ENCODE measurements at regions not wholly inside any gene's neighbourhood (a gene's known extent, or its start where the extent isn't known, plus 50 kb on each side); places are given as distances from the start of the nearest gene placed in this dataset.

- H4K20me1 ChIP-seq (replicated peaks; ENCODE audit: control insufficient read depth, extremely low read depth, insufficient read depth, low read length) = no peaks in the 10 kb centered on the region
- no peaks in the 10 kb centered on the region for H3K79me2 ChIP-seq (ENCODE audit: control insufficient read depth, insufficient read depth, low read length)
- no peaks in the 10 kb centered on the region for H3K36me3 ChIP-seq (ENCODE audit: control insufficient read depth in 2 of 2, extremely low read depth in 1 of 2, insufficient read depth in 2 of 2, low read length in 2 of 2)
- no peak overlapping the region for H3K9ac ChIP-seq (replicated peaks; ENCODE audit: extremely low read depth, insufficient read depth, low read length)
- dilution Hi-C loops (cut with MboI; ENCODE audit: extremely low pct_ligation_motif_present, low sequenced_read_pairs) = no loop called here
- no peak overlapping the region for H3K4me2 ChIP-seq (ENCODE audit: insufficient read depth, low read length)
- intact Hi-C loops (cut with micrococcal nuclease) = no loop called here
- POLR2A ChIA-PET = no interaction called here
- H3K27me3 ChIP-seq (ENCODE audit: control insufficient read depth in 2 of 2, insufficient read depth in 2 of 2, low read length in 2 of 2) = no peaks in the 10 kb centered on the region
- TF ChIP-seq FOS (IDR thresholded peaks at IDR 0.05; ENCODE audit: borderline replicate concordance, insufficient read depth, low read length) (no peak), GATA2 (IDR thresholded peaks at IDR 0.05; ENCODE audit: insufficient read depth, insufficient read length, low read depth, low read length) (no peak), MAX (IDR thresholded peaks at IDR 0.05; ENCODE audit: insufficient read depth, insufficient read length) (no peak), POLR2AphosphoS5 (IDR thresholded peaks at IDR 0.05; ENCODE audit: insufficient read depth, low read depth, low read length) (no peak), JUN (IDR thresholded peaks at IDR 0.05; ENCODE audit: borderline replicate concordance, insufficient read depth, insufficient read length, low read depth) (no peak), MYC (IDR thresholded peaks at IDR 0.05; ENCODE audit: low read depth, low read length) (no peak), POLR2A (IDR thresholded peaks at IDR 0.05; ENCODE audit: low read depth, low read length) (no peak)
- H3K9me1 ChIP-seq (replicated peaks; ENCODE audit: control insufficient read depth, extremely low read depth, insufficient read depth, low read length) = no peaks in the 10 kb centered on the region
- no peak overlapping the region for H2AFZ ChIP-seq (ENCODE audit: low read depth, low read length)
- BruUV-seq (replicated peaks) = no TSS peak
- H3K4me1 ChIP-seq (ENCODE audit: control insufficient read depth, extremely low read depth, insufficient read depth, low read length) = no peaks in the 10 kb centered on the region
- no peaks in the 10 kb centered on the region for H3K9me3 ChIP-seq (replicated peaks; ENCODE audit: control insufficient read depth, insufficient read depth, low read length)
- no peak overlapping the region for H3K4me3 ChIP-seq (replicated peaks in 1 of 3; ENCODE audit: insufficient read depth in 1 of 3, low read depth in 1 of 3, low read length in 3 of 3)
- no peak for DNase-seq (ENCODE audit: low read depth, low spot score)
- FAIRE-seq = no peak
- H3K27ac ChIP-seq (ENCODE audit: insufficient read depth, low read depth, low read length) = no peak overlapping the region
- CTCF ChIA-PET = no interaction called here
Measured at GRCh38 chr10:10901906-10902305, 115.8 kb upstream of the CELF2 start.

- intact Hi-C loops (cut with micrococcal nuclease) (no loop called here), dilution Hi-C loops (cut with MboI; ENCODE audit: extremely low pct_ligation_motif_present, low sequenced_read_pairs) (no loop called here)
- no TSS peak for BruUV-seq (replicated peaks)
Measured at GRCh38 chr10:10902951-10903350, 114.7 kb upstream of the CELF2 start.

More at GRCh38 chr10:10902951-10903350, 114.7 kb upstream of the CELF2 start:
- Histone ChIP-seq H4K20me1 (replicated peaks; ENCODE audit: control insufficient read depth, extremely low read depth, insufficient read depth, low read length) (no peaks in the 10 kb centered on the region), H3K9me1 (replicated peaks; ENCODE audit: control insufficient read depth, extremely low read depth, insufficient read depth, low read length) (no peaks in the 10 kb centered on the region), H3K79me2 (ENCODE audit: control insufficient read depth, insufficient read depth, low read length) (no peaks in the 10 kb centered on the region), H3K9ac (replicated peaks; ENCODE audit: extremely low read depth, insufficient read depth, low read length) (no peak overlapping the region), H3K36me3 (ENCODE audit: control insufficient read depth in 2 of 2, extremely low read depth in 1 of 2, insufficient read depth in 2 of 2, low read length in 2 of 2) (no peaks in the 10 kb centered on the region), H3K4me2 (ENCODE audit: insufficient read depth, low read length) (no peak overlapping the region), H3K4me3 (replicated peaks in 1 of 3; ENCODE audit: insufficient read depth in 1 of 3, low read depth in 1 of 3, low read length in 3 of 3) (no peak overlapping the region), H3K4me1 (ENCODE audit: control insufficient read depth, extremely low read depth, insufficient read depth, low read length) (no peaks in the 10 kb centered on the region), H3K27me3 (ENCODE audit: control insufficient read depth in 2 of 2, insufficient read depth in 2 of 2, low read length in 2 of 2) (no peaks in the 10 kb centered on the region), H3K9me3 (replicated peaks; ENCODE audit: control insufficient read depth, insufficient read depth, low read length) (no peaks in the 10 kb centered on the region), H3K27ac (ENCODE audit: insufficient read depth, low read depth, low read length) (no peak overlapping the region), H2AFZ (ENCODE audit: low read depth, low read length) (no peak overlapping the region)
- POLR2A ChIA-PET = no interaction called here
- TF ChIP-seq CTCF (IDR thresholded peaks at IDR 0.05; ENCODE audit: extremely low read depth in 1 of 2, insufficient read depth in 1 of 2, low read depth in 1 of 2, low read length in 2 of 2) (no peak), FOS (IDR thresholded peaks at IDR 0.05; ENCODE audit: borderline replicate concordance, insufficient read depth, low read length) (no peak), POLR2AphosphoS5 (IDR thresholded peaks at IDR 0.05; ENCODE audit: insufficient read depth, low read depth, low read length) (no peak), POLR2A (IDR thresholded peaks at IDR 0.05; ENCODE audit: low read depth, low read length) (no peak), EZH2 (IDR thresholded peaks at IDR 0.05; ENCODE audit: borderline replicate concordance, low read depth, low read length, severe bottlenecking) (no peak), JUN (IDR thresholded peaks at IDR 0.05; ENCODE audit: borderline replicate concordance, insufficient read depth, insufficient read length, low read depth) (no peak), GATA2 (IDR thresholded peaks at IDR 0.05; ENCODE audit: insufficient read depth, insufficient read length, low read depth, low read length) (no peak), MYC (IDR thresholded peaks at IDR 0.05; ENCODE audit: low read depth, low read length) (no peak), MAX (IDR thresholded peaks at IDR 0.05; ENCODE audit: insufficient read depth, insufficient read length) (no peak)
- DNase-seq (ENCODE audit: low read depth, low spot score) (no peak), FAIRE-seq (no peak)
- CTCF ChIA-PET = no interaction called here

Measured in endothelial cell of umbilical vein (primary cell).